ENCODE measurements at regions not wholly inside any gene's neighbourhood (a gene's known extent, or its start where the extent isn't known, plus 50 kb on each side); places are given as distances from the start of the nearest gene placed in this dataset.

GRCh38 chr12:67854351-67854750, 134.9 kb upstream of the IFNG-AS1 start:
- 33 to 60% methylated on average over 1 of the region's 1 CpG for WGBS, 2 donors (ENCODE audit: low coverage in 1 of 2)
- no peaks in the 10 kb centered on the region for H3K9me3 ChIP-seq
- no peak overlapping the region for H3K4me3 ChIP-seq
- H3K36me3 ChIP-seq = no peaks in the 10 kb centered on the region
- H3K27me3 ChIP-seq = no peaks in the 10 kb centered on the region
- no peak for ATAC-seq
- no peak overlapping the region for H3K27ac ChIP-seq
- TF ChIP-seq POLR2A (IDR thresholded peaks at IDR 0.05) = no peak
- TF ChIP-seq EP300 (IDR thresholded peaks at IDR 0.05) = no peak
- TF ChIP-seq, protein P1, sequence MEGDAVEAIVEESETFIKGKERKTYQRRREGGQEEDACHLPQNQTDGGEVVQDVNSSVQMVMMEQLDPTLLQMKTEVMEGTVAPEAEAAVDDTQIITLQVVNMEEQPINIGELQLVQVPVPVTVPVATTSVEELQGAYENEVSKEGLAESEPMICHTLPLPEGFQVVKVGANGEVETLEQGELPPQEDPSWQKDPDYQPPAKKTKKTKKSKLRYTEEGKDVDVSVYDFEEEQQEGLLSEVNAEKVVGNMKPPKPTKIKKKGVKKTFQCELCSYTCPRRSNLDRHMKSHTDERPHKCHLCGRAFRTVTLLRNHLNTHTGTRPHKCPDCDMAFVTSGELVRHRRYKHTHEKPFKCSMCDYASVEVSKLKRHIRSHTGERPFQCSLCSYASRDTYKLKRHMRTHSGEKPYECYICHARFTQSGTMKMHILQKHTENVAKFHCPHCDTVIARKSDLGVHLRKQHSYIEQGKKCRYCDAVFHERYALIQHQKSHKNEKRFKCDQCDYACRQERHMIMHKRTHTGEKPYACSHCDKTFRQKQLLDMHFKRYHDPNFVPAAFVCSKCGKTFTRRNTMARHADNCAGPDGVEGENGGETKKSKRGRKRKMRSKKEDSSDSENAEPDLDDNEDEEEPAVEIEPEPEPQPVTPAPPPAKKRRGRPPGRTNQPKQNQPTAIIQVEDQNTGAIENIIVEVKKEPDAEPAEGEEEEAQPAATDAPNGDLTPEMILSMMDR (IDR thresholded peaks at IDR 0.05) = no peak
- TF ChIP-seq POLR2AphosphoS5 (IDR thresholded peaks at IDR 0.05) = no peak
- H3K4me1 ChIP-seq = peaks cover 0 to 25% (median 0%) of the 10 kb centered on the region in 3 donors

GRCh38 chr12:67855103-67855502, 134.1 kb upstream of the IFNG-AS1 start:
- ATAC-seq = no peak
- Histone ChIP-seq H3K27ac (no peak overlapping the region), H3K4me1 (peaks cover 0 to 25% (median 0%) of the 10 kb centered on the region in 3 donors), H3K27me3 (no peaks in the 10 kb centered on the region), H3K4me3 (no peak overlapping the region), H3K9me3 (no peaks in the 10 kb centered on the region), H3K36me3 (no peaks in the 10 kb centered on the region)
- TF ChIP-seq, protein P1 (IDR thresholded peaks at IDR 0.05) = no peak
- TF ChIP-seq POLR2AphosphoS5 (IDR thresholded peaks at IDR 0.05) (no peak), POLR2A (IDR thresholded peaks at IDR 0.05) (no peak), EP300 (IDR thresholded peaks at IDR 0.05) (no peak)

GRCh38 chr12:67871231-67871630, 118.0 kb upstream of the IFNG-AS1 start:
- no peaks in the 10 kb centered on the region for H3K9me3 ChIP-seq
- H3K4me3 ChIP-seq = no peak overlapping the region
- ATAC-seq = no peak
- H3K27ac ChIP-seq = no peak overlapping the region
- no peaks in the 10 kb centered on the region for H3K4me1 ChIP-seq
- TF ChIP-seq POLR2A (IDR thresholded peaks at IDR 0.05) = no peak
- TF ChIP-seq, protein P1 (IDR thresholded peaks at IDR 0.05) = no peak
- TF ChIP-seq POLR2AphosphoS5 (IDR thresholded peaks at IDR 0.05) = no peak
- no peak for TF ChIP-seq EP300 (IDR thresholded peaks at IDR 0.05)
- 78 to 83% methylated on average over 4 of the region's 4 CpGs for WGBS, 2 donors (ENCODE audit: low coverage in 1 of 2)
- H3K36me3 ChIP-seq = no peaks in the 10 kb centered on the region
- no peaks in the 10 kb centered on the region for H3K27me3 ChIP-seq

DNA sequence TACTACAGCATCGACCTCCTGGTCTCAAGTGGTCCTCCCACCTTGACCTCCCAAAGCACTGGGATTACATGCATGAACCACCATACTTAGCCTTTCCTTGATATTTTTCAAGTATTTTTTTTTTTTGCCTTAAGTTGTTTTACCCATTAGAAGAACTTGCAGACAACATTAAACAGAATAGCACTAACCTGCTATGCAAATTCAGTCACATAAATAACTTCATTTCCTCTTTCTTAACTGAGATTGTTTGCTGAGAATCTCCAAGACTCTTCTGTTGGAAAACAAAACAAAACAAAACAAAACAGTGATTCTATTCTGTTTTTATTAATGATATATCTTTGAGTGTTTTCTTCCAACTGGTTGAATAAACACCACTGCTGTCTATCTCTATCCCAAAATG, 115.9 kb upstream of the IFNG-AS1 start:
- H3K9me3 ChIP-seq = no peaks in the 10 kb centered on the region
- TF ChIP-seq, protein P1 (IDR thresholded peaks at IDR 0.05) = no peak
- TF ChIP-seq POLR2AphosphoS5 (IDR thresholded peaks at IDR 0.05) = no peak
- TF ChIP-seq EP300 (IDR thresholded peaks at IDR 0.05) = no peak
- no peak for TF ChIP-seq POLR2A (IDR thresholded peaks at IDR 0.05)
- no peaks in the 10 kb centered on the region for H3K36me3 ChIP-seq
- H3K4me3 ChIP-seq = no peak overlapping the region
- no peaks in the 10 kb centered on the region for H3K4me1 ChIP-seq
- ATAC-seq = no peak
- H3K27me3 ChIP-seq = no peaks in the 10 kb centered on the region
- H3K27ac ChIP-seq = no peak overlapping the region
- 83 to 100% methylated on average over 1 of the region's 1 CpG for WGBS, 2 donors (ENCODE audit: low coverage in 1 of 2)

- Histone ChIP-seq H3K4me1 (no peaks in the 10 kb centered on the region), H3K4me3 (no peak overlapping the region), H3K27ac (no peak overlapping the region), H3K9me3 (no peaks in the 10 kb centered on the region), H3K27me3 (no peaks in the 10 kb centered on the region), H3K36me3 (no peaks in the 10 kb centered on the region)
- ATAC-seq = no peak
- no peak for TF ChIP-seq POLR2A (IDR thresholded peaks at IDR 0.05)
- no peak for TF ChIP-seq EP300 (IDR thresholded peaks at IDR 0.05)
- TF ChIP-seq, protein P1 (IDR thresholded peaks at IDR 0.05) = no peak
- TF ChIP-seq POLR2AphosphoS5 (IDR thresholded peaks at IDR 0.05) = no peak
These were observed 112.8 kb upstream of the IFNG-AS1 start for GRCh38 chr12:67876305-67876915.

Measured in gastroesophageal sphincter (tissue), 4 donors.